ENCODE measurements at regions not wholly inside any gene's neighbourhood (a gene's known extent, or its start where the extent isn't known, plus 50 kb on each side); places are given as distances from the start of the nearest gene placed in this dataset.

- no peak overlapping the region for H2AFZ ChIP-seq (ENCODE audit: low read depth, low read length)
- no peaks in the 10 kb centered on the region for H3K4me1 ChIP-seq (ENCODE audit: insufficient read depth, low read length)
- no peaks in the 10 kb centered on the region for H3K36me3 ChIP-seq (ENCODE audit: insufficient read depth, low read length)
- no peak overlapping the region for H3K4me3 ChIP-seq (ENCODE audit: low read length)
- H3K9me3 ChIP-seq (ENCODE audit: low read length): no peaks in the 10 kb centered on the region
- H3K27me3 ChIP-seq (ENCODE audit: insufficient read depth, low read length): no peaks in the 10 kb centered on the region
Observed at GRCh38 chr2:7424481-7424880, 507.3 kb downstream of the RNF144A start.

GRCh38 chr2:7427293-7428060 is 510.3 kb downstream of the RNF144A start:
- Histone ChIP-seq H2AFZ (ENCODE audit: low read depth, low read length) (no peak overlapping the region), H3K9me3 (ENCODE audit: low read length) (no peaks in the 10 kb centered on the region), H3K27me3 (ENCODE audit: insufficient read depth, low read length) (no peaks in the 10 kb centered on the region), H3K4me3 (ENCODE audit: low read length) (no peak overlapping the region), H3K36me3 (ENCODE audit: insufficient read depth, low read length) (no peaks in the 10 kb centered on the region), H3K4me1 (ENCODE audit: insufficient read depth, low read length) (no peaks in the 10 kb centered on the region)

- Histone ChIP-seq H3K4me1 (ENCODE audit: insufficient read depth, low read length) (no peaks in the 10 kb centered on the region), H3K4me3 (ENCODE audit: low read length) (no peak overlapping the region), H2AFZ (ENCODE audit: low read depth, low read length) (no peak overlapping the region), H3K9me3 (ENCODE audit: low read length) (peaks cover 3% of the 10 kb centered on the region), H3K36me3 (ENCODE audit: insufficient read depth, low read length) (no peaks in the 10 kb centered on the region), H3K27me3 (ENCODE audit: insufficient read depth, low read length) (no peaks in the 10 kb centered on the region)
Observed at GRCh38 chr2:7428454-7429204, 511.4 kb downstream of the RNF144A start.

GRCh38 chr2:7429733-7430132 is 512.5 kb downstream of the RNF144A start:
- H3K27me3 ChIP-seq (ENCODE audit: insufficient read depth, low read length): no peaks in the 10 kb centered on the region
- H3K4me1 ChIP-seq (ENCODE audit: insufficient read depth, low read length): no peaks in the 10 kb centered on the region
- H3K4me3 ChIP-seq (ENCODE audit: low read length): no peak overlapping the region
- no peak overlapping the region for H2AFZ ChIP-seq (ENCODE audit: low read depth, low read length)
- H3K9me3 ChIP-seq (ENCODE audit: low read length): peaks cover 3% of the 10 kb centered on the region
- no peaks in the 10 kb centered on the region for H3K36me3 ChIP-seq (ENCODE audit: insufficient read depth, low read length)

- H3K4me1 ChIP-seq (ENCODE audit: insufficient read depth, low read length): no peaks in the 10 kb centered on the region
- H3K36me3 ChIP-seq (ENCODE audit: insufficient read depth, low read length): no peaks in the 10 kb centered on the region
- no peaks in the 10 kb centered on the region for H3K27me3 ChIP-seq (ENCODE audit: insufficient read depth, low read length)
- H3K4me3 ChIP-seq (ENCODE audit: low read length): no peak overlapping the region
- H3K9me3 ChIP-seq (ENCODE audit: low read length): peaks cover 3% of the 10 kb centered on the region
- no peak overlapping the region for H2AFZ ChIP-seq (ENCODE audit: low read depth, low read length)
Observed at GRCh38 chr2:7430421-7430868, 513.2 kb downstream of the RNF144A start.

GRCh38 chr2:7430869-7431641 is 513.8 kb downstream of the RNF144A start:
- no peaks in the 10 kb centered on the region for H3K36me3 ChIP-seq (ENCODE audit: insufficient read depth, low read length)
- H3K4me3 ChIP-seq (ENCODE audit: low read length): no peak overlapping the region
- peaks cover 3% of the 10 kb centered on the region for H3K9me3 ChIP-seq (ENCODE audit: low read length)
- no peaks in the 10 kb centered on the region for H3K27me3 ChIP-seq (ENCODE audit: insufficient read depth, low read length)
- H3K4me1 ChIP-seq (ENCODE audit: insufficient read depth, low read length): no peaks in the 10 kb centered on the region
- H2AFZ ChIP-seq (ENCODE audit: low read depth, low read length): no peak overlapping the region

- no peaks in the 10 kb centered on the region for H3K27me3 ChIP-seq (ENCODE audit: insufficient read depth, low read length)
- H3K4me1 ChIP-seq (ENCODE audit: insufficient read depth, low read length): no peaks in the 10 kb centered on the region
- H2AFZ ChIP-seq (ENCODE audit: low read depth, low read length): no peak overlapping the region
- H3K36me3 ChIP-seq (ENCODE audit: insufficient read depth, low read length): no peaks in the 10 kb centered on the region
- H3K9me3 ChIP-seq (ENCODE audit: low read length): peaks cover 3% of the 10 kb centered on the region
- H3K4me3 ChIP-seq (ENCODE audit: low read length): no peak overlapping the region
Observed at GRCh38 chr2:7432436-7432835, 515.2 kb downstream of the RNF144A start.

- Histone ChIP-seq H3K4me1 (ENCODE audit: insufficient read depth, low read length) (no peaks in the 10 kb centered on the region), H3K27me3 (ENCODE audit: insufficient read depth, low read length) (no peaks in the 10 kb centered on the region), H3K4me3 (ENCODE audit: low read length) (no peak overlapping the region), H3K9me3 (ENCODE audit: low read length) (peaks cover 3% of the 10 kb centered on the region), H3K36me3 (ENCODE audit: insufficient read depth, low read length) (no peaks in the 10 kb centered on the region), H2AFZ (ENCODE audit: low read depth, low read length) (no peak overlapping the region)
Observed at GRCh38 chr2:7436096-7436906, 519.1 kb downstream of the RNF144A start.

GRCh38 chr2:7437141-7437540 is 519.9 kb downstream of the RNF144A start:
- Histone ChIP-seq H3K4me1 (ENCODE audit: insufficient read depth, low read length) (no peaks in the 10 kb centered on the region), H2AFZ (ENCODE audit: low read depth, low read length) (no peak overlapping the region), H3K27me3 (ENCODE audit: insufficient read depth, low read length) (no peaks in the 10 kb centered on the region), H3K36me3 (ENCODE audit: insufficient read depth, low read length) (no peaks in the 10 kb centered on the region), H3K9me3 (ENCODE audit: low read length) (peaks cover 3% of the 10 kb centered on the region), H3K4me3 (ENCODE audit: low read length) (no peak overlapping the region)

GRCh38 chr2:7437716-7438632 is 520.8 kb downstream of the RNF144A start:
- Histone ChIP-seq H3K9me3 (ENCODE audit: low read length) (peaks cover 2% of the 10 kb centered on the region), H3K4me3 (ENCODE audit: low read length) (no peak overlapping the region), H2AFZ (ENCODE audit: low read depth, low read length) (no peak overlapping the region), H3K4me1 (ENCODE audit: insufficient read depth, low read length) (no peaks in the 10 kb centered on the region), H3K36me3 (ENCODE audit: insufficient read depth, low read length) (no peaks in the 10 kb centered on the region), H3K27me3 (ENCODE audit: insufficient read depth, low read length) (no peaks in the 10 kb centered on the region)

- no peak overlapping the region for H3K4me3 ChIP-seq (ENCODE audit: low read length)
- no peaks in the 10 kb centered on the region for H3K4me1 ChIP-seq (ENCODE audit: insufficient read depth, low read length)
- H2AFZ ChIP-seq (ENCODE audit: low read depth, low read length): no peak overlapping the region
- H3K36me3 ChIP-seq (ENCODE audit: insufficient read depth, low read length): no peaks in the 10 kb centered on the region
- no peaks in the 10 kb centered on the region for H3K27me3 ChIP-seq (ENCODE audit: insufficient read depth, low read length)
- no peaks in the 10 kb centered on the region for H3K9me3 ChIP-seq (ENCODE audit: low read length)
Observed at GRCh38 chr2:7438855-7439254, 521.6 kb downstream of the RNF144A start.

GRCh38 chr2:7440977-7441376 is 523.8 kb downstream of the RNF144A start:
- no peaks in the 10 kb centered on the region for H3K4me1 ChIP-seq (ENCODE audit: insufficient read depth, low read length)
- no peak overlapping the region for H3K4me3 ChIP-seq (ENCODE audit: low read length)
- H2AFZ ChIP-seq (ENCODE audit: low read depth, low read length): no peak overlapping the region
- H3K27me3 ChIP-seq (ENCODE audit: insufficient read depth, low read length): no peaks in the 10 kb centered on the region
- no peaks in the 10 kb centered on the region for H3K36me3 ChIP-seq (ENCODE audit: insufficient read depth, low read length)
- H3K9me3 ChIP-seq (ENCODE audit: low read length): no peaks in the 10 kb centered on the region

Data from neuron (in vitro differentiated cells).